ENCODE measurements at regions not wholly inside any gene's neighbourhood (a gene's known extent, or its start where the extent isn't known, plus 50 kb on each side); places are given as distances from the start of the nearest gene placed in this dataset.
"Not testable (repeated sequence)": the region's sequence is repeated elsewhere in the genome, so short reads cannot be mapped to it uniquely, and the experiment has no call there.

DNA sequence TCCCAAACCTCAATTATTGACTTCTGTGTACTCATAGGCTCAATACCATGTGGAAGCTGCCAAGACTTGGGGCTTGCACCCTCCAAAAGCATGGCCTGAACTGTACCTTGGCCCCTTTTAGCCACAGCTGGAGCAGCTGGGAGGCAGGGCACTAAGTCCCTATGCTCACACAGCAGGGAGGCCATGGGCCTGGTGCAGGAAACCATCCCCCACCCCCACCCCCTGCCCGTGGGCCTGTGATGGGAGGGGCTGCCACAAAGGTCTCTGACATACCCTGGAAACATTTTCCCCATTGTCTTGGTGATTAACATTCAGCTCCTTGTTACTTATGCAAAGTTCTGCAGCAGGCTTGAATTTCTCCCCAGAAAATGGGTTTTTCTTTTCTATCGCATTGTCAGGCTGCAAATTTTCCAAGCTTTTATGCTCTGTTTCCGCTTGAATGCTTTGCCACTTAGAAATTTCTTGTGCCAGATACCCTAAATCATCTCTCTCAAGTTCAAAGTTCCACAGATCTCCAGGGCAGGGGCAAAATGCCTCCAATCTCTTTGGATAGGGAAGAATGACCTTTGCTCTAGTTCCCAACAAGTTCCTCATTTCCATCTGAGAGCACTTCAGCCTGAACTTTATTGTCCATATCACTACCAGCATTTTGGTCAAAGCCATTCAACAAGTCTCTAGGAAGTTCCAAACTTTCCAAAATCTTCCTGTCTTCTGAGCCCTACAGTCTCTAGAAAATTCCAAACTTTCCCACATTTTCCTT, 141.8 kb downstream of the AHR start:
- H3K27ac Mint-ChIP-seq; H3K4me3 Mint-ChIP-seq; CTCF ChIA-PET; H3K27me3 Mint-ChIP-seq; intact Hi-C loops (cut with DNase I, micrococcal nuclease); POLR2A ChIA-PET; H3K36me3 Mint-ChIP-seq (ENCODE audit: low read depth); ATAC-seq; DNase-seq: not testable (repeated sequence)
- Mint-ChIP-seq H3K9me3 (ENCODE audit: low read depth) (peaks cover 13% of the 10 kb centered on the region), H3K4me1 (peaks cover 27% of the 10 kb centered on the region)

DNA sequence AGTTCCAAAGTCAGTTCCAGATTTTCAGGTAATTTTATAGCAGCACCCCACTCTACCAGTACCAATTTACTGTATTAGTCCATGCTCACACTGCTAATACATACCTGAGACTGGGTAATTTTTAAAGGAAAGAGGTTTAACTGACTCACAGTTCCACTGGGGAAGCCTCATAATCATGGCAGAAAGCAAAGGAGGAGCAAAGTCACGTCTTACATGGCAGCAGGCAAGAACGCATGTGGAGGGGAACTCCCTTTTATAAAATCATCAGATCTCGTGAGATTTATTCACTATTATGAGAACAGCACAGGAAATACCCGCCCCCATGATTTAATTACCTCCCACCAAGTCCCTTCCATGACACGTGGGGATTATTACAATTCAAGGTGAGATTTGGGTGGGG, 142.4 kb downstream of the AHR start:
- intact Hi-C loops (cut with DNase I, micrococcal nuclease): no loop called here
- POLR2A ChIA-PET: no interaction called here
- Mint-ChIP-seq H3K4me3 (no peak overlapping the region), H3K27ac (no peak overlapping the region), H3K36me3 (ENCODE audit: low read depth) (peaks cover 2% of the 10 kb centered on the region), H3K9me3 (ENCODE audit: low read depth) (peaks cover 13% of the 10 kb centered on the region), H3K4me1 (peaks cover 27% of the 10 kb centered on the region), H3K27me3 (peaks cover 4% of the 10 kb centered on the region)
- ATAC-seq (no peak), DNase-seq (no peak)
- CTCF ChIA-PET: no interaction called here

DNA sequence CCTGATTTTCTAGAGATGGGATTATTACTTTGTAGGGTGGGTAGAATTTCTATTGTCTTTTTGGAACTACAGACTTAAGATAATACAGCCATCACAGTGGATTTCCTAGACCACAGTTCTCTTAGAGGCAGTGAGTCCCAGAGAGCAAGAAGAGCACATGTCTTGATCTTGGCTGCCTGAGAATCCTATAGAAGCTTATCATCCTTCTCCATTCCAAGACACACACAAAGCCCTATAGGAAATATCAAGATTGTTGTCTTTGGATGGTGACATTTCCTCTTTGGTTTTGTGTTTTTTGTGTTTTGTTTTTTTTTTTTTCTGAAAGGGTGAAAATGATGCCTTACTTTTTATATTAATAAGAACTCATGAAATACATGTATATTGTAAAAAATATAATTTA, 143.1 kb downstream of the AHR start:
- ChIA-PET POLR2A (no interaction called here), CTCF (interaction anchor here (1.0 kb wide), 1 partner anchor 39 kb away, joined by 3 read pairs; no protein-coding TSS in a partner anchor)
- DNase-seq (no peak), ATAC-seq (no peak)
- H3K4me1 Mint-ChIP-seq: peaks cover 27% of the 10 kb centered on the region
- no peak overlapping the region for H3K4me3 Mint-ChIP-seq
- intact Hi-C loops (cut with DNase I, micrococcal nuclease): no loop called here
- H3K27me3 Mint-ChIP-seq: peaks cover 8% of the 10 kb centered on the region
- H3K27ac Mint-ChIP-seq: no peak overlapping the region
- H3K36me3 Mint-ChIP-seq (ENCODE audit: low read depth): peaks cover 2% of the 10 kb centered on the region
- peaks cover 15% of the 10 kb centered on the region for H3K9me3 Mint-ChIP-seq (ENCODE audit: low read depth)

DNA sequence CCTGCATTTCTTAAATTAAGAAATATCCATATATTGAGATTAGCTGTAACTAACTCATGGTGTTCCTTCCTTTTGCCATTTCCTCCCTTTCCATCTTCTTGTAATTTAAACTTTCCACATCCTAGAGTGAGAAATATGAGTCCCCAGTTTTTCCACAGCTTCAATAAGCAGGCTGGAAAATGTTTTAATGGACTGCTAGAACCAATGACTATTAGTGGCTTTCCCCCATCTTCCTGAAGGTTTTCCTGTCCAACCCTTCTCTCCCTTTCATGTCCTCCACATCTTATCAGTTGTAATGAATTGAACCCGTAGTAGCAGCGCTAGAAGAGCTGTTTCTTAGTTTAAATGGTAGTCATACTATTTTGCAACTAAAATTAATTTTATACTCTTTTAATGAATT, 145.7 kb downstream of the AHR start:
- ChIA-PET CTCF (interaction anchor here (0.7 to 1.0 kb wide), 2 partner anchors 20 to 87 kb away, joined by 3 to 4 read pairs; no protein-coding TSS in a partner anchor), POLR2A (no interaction called here)
- no peak for ATAC-seq
- Mint-ChIP-seq H3K27ac (no peak overlapping the region), H3K4me1 (peaks cover 16% of the 10 kb centered on the region), H3K36me3 (ENCODE audit: low read depth) (peaks cover 2% of the 10 kb centered on the region), H3K9me3 (ENCODE audit: low read depth) (peaks cover 26% of the 10 kb centered on the region), H3K4me3 (no peak overlapping the region), H3K27me3 (peaks cover 12% of the 10 kb centered on the region)
- no peak for DNase-seq
- intact Hi-C loops (cut with DNase I, micrococcal nuclease): no loop called here

DNA sequence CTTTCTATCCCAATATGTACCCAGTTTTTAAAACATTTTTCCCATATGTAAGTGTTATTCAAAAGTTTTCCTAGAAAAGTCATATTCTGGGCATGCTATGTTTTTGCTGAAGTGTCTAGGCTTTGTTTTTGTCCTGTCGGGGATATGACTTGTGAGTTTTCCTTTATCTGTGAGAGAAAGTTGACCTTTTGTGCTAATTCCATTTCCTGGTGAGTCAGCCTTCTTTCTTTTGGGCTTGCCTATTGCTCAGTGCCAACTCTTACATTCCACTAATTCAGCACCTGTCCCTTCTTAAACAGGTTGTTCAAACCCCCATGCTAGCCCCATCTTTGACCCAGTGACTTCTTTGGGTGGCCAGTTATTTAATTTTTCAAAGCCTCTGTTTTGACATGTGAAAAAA, 146.2 kb downstream of the AHR start:
- H3K4me1 Mint-ChIP-seq: peaks cover 12% of the 10 kb centered on the region
- no peak overlapping the region for H3K27ac Mint-ChIP-seq
- intact Hi-C loops (cut with DNase I, micrococcal nuclease): no loop called here
- H3K27me3 Mint-ChIP-seq: peaks cover 12% of the 10 kb centered on the region
- no peak overlapping the region for H3K4me3 Mint-ChIP-seq
- peaks cover 2% of the 10 kb centered on the region for H3K36me3 Mint-ChIP-seq (ENCODE audit: low read depth)
- ChIA-PET CTCF (interaction anchor here (0.9 kb wide), 1 partner anchor 38 kb away, joined by 3 read pairs; no protein-coding TSS in a partner anchor), POLR2A (no interaction called here)
- peaks cover 26% of the 10 kb centered on the region for H3K9me3 Mint-ChIP-seq (ENCODE audit: low read depth)
- DNase-seq: no peak
- no peak for ATAC-seq

DNA sequence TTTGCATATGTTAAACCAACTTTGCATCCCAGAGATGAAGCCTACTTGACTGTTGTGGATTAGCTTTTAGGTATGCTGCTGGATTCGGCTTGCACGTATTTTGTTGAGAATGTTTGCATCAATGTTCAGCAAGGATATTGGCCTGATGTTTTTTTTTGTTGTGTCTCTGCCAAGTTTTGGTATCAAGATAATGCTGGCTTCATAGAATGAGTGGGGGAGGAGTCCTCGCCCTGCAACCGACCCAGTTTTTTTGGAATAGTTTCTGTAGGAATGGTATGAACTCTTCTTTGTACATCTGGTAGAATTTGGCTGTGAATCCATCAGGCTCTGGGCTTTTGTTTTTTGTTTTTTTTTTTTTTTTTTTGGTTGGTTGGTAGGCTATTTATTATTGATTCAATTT, 147.9 kb downstream of the AHR start:
- H3K27ac Mint-ChIP-seq: no peak overlapping the region
- CTCF ChIA-PET: interaction anchor here (1.2 kb wide), 1 partner anchor 32 kb away, joined by 3 read pairs; no protein-coding TSS in a partner anchor
- ATAC-seq (no peak), DNase-seq (no peak)
- H3K9me3 Mint-ChIP-seq (ENCODE audit: low read depth): peaks cover 15% of the 10 kb centered on the region
- H3K27me3 Mint-ChIP-seq: peaks cover 12% of the 10 kb centered on the region
- H3K4me1 Mint-ChIP-seq: peaks cover 1% of the 10 kb centered on the region
- intact Hi-C loops (cut with DNase I, micrococcal nuclease): no loop called here
- no peaks in the 10 kb centered on the region for H3K36me3 Mint-ChIP-seq (ENCODE audit: low read depth)
- no peak overlapping the region for H3K4me3 Mint-ChIP-seq
- POLR2A ChIA-PET: interaction anchor here (0.6 kb wide), 1 partner anchor 10 kb away, joined by 4 read pairs; no protein-coding TSS in a partner anchor

DNA sequence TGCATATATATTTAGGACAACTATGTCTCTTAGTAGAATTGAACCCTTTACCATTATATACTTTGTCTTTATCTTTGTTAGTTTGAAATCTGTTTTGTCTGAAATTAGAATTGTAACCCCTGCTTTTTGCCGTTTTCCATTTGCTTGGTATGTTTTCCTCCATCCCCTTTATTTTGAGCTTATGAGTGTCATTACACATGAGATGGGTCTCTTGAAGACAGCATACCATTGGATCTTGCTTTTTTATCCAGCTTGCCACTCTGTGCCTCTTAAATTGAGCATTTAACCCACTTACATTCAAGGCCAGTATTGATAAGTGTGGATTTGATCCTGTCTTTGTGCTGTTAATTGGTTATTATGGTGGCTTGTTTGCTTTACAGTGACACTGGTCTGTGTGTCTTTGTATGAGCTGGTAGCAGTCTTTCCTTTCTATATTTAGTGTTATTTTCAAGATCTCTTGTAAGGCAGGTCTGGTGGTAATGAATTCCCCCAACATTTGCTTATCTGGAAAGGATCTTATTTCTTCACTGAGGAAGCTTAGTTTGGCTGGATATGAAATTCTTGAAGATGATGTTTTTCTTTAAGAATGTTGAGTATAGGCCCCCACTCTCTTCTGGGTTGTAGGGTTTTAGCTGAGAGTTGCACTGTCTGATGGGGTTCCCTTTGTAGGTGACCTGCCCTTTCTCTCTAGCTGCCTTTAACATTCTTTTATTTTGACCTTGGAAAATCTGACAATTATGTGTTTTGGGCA, 149.5 kb downstream of the AHR start:
- ChIA-PET POLR2A (no interaction called here), CTCF (interaction anchor here (0.6 to 0.8 kb wide), 2 partner anchors 12 to 15 kb away, joined by 3 to 5 read pairs; no protein-coding TSS in a partner anchor)
- peaks cover 12% of the 10 kb centered on the region for H3K27me3 Mint-ChIP-seq
- DNase-seq (no peak), ATAC-seq (no peak)
- intact Hi-C loops (cut with DNase I, micrococcal nuclease): no loop called here
- peaks cover 15% of the 10 kb centered on the region for H3K9me3 Mint-ChIP-seq (ENCODE audit: low read depth)
- no peak overlapping the region for H3K27ac Mint-ChIP-seq
- no peak overlapping the region for H3K4me3 Mint-ChIP-seq
- H3K36me3 Mint-ChIP-seq (ENCODE audit: low read depth): no peaks in the 10 kb centered on the region
- H3K4me1 Mint-ChIP-seq: no peaks in the 10 kb centered on the region

DNA sequence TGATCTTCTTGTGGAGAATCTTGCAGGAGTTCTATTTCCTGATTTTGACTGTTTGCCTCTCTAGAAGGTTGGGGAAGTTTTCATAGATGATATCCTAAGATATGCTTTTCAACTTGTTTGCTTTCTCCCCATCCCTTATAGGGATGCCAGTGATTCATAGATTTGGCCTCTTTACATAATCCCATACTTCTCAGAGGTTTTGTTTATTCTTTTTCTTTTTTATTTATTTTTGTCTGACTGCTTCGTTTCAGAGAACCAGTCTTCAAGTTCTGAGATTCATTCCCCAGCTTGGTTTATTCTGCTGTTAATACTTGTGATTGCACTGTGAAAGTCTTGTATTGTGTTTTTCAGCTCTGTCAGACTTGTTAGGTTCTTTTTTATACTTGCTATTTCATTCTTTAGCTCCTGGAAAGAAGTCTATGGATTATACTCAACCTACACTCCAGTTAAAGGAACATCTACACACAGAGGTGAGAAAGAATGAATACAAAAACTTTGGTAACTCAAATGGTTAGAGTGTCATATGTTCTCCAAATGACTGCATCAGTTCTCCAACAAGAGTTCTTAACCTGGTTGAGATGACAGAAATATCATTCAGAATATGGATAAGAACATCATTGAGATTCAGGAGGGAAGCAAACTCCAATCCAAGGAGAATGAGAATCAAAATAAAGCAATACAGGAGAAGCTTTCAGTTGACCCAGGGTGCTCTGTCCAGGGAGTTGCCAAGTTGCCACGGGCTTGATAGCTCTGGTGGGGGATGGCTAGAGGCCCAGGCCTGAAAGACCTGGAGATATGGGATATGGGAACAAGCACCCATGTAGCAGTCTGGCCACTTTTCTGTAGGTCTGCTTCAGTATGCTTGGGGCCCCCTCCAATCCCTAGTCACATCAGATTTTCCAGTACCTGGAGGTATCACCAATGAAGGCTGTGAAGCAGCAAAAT, 150.3 kb downstream of the AHR start:
- CTCF ChIA-PET: interaction anchor here (0.6 to 0.8 kb wide), 2 partner anchors 15 to 130 kb away, joined by 3 read pairs; no protein-coding TSS in a partner anchor
- intact Hi-C loops (cut with DNase I, micrococcal nuclease): no loop called here
- Mint-ChIP-seq H3K4me3 (no peak overlapping the region), H3K36me3 (ENCODE audit: low read depth) (no peaks in the 10 kb centered on the region), H3K4me1 (no peaks in the 10 kb centered on the region), H3K9me3 (ENCODE audit: low read depth) (peaks cover 15% of the 10 kb centered on the region), H3K27ac (no peak overlapping the region), H3K27me3 (peaks cover 9% of the 10 kb centered on the region)
- no peak for DNase-seq
- no peak for ATAC-seq
- POLR2A ChIA-PET: no interaction called here

DNA sequence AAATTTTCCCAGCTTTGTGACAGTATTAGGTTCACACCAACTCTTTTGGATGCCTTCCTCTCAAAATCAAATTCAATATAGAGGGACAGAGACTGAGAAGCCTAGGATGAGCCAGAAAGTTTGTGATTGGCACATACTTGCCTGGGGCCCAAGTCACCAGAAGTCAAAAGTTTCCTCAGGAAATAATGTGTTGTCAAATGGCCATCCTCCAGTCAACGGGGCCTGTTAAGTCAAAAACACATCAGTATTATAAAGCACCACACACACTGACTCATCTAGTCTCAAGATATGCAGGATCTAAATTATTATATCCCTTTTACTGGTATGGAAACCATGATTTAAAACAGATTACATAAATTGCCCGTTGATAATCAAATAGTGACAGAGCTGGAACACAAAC, 158.1 kb downstream of the AHR start:
- intact Hi-C loops (cut with DNase I, micrococcal nuclease): no loop called here
- H3K9me3 Mint-ChIP-seq (ENCODE audit: low read depth): peaks cover 13% of the 10 kb centered on the region
- CTCF ChIA-PET: no interaction called here
- DNase-seq (no peak), ATAC-seq (no peak)
- H3K27ac Mint-ChIP-seq: no peak overlapping the region
- H3K36me3 Mint-ChIP-seq (ENCODE audit: low read depth): no peaks in the 10 kb centered on the region
- POLR2A ChIA-PET: no interaction called here
- H3K27me3 Mint-ChIP-seq: no peaks in the 10 kb centered on the region
- no peaks in the 10 kb centered on the region for H3K4me1 Mint-ChIP-seq
- no peak overlapping the region for H3K4me3 Mint-ChIP-seq

DNA sequence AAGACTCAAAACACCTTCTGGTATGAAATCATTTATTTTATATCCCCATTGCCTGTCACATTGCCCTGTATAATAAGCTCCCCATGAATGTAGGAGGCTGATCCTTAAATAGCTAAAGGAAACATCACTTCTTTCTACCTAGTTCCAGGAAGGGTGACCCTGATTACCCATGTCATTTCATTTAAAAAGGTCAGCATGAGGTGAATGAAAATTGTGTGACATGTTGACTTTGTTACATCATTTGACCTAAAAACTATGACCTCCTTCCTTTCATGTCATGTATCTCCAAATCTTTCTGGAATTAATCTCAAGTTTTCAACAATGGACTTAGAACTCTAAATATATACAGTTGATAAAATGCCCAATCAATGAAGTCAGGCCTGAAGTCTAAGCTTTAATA, 161.5 kb downstream of the AHR start:
- Mint-ChIP-seq H3K4me1 (peaks cover 7% of the 10 kb centered on the region), H3K9me3 (ENCODE audit: low read depth) (peaks cover 9% of the 10 kb centered on the region), H3K27me3 (no peaks in the 10 kb centered on the region), H3K27ac (no peak overlapping the region), H3K4me3 (no peak overlapping the region), H3K36me3 (ENCODE audit: low read depth) (no peaks in the 10 kb centered on the region)
- POLR2A ChIA-PET: no interaction called here
- ATAC-seq: no peak
- intact Hi-C loops (cut with DNase I, micrococcal nuclease): no loop called here
- CTCF ChIA-PET: interaction anchor here (0.7 to 1.5 kb wide), 2 partner anchors 12 to 24 kb away, joined by 5 to 7 read pairs; no protein-coding TSS in a partner anchor
- no peak for DNase-seq

DNA sequence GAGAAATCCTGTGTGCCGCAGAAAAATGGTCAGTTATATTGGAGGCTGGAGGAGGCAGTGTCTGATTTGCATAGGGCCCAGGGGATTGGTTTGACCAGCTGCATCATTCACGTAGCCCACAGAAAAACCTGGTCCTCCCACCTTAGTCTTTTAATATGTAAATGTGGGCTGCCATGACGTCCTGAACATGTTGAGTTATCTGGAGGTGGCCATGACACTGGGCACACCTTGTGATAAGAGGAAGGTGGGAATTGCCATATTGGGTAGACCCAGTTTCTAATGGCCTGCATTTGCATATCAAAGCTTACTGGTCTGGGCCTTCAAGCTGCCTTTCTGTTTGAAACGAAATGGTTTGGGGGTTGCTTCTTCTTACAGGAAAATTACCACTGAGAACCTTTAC, 162.2 kb downstream of the AHR start:
- ATAC-seq (no peak), DNase-seq (no peak)
- peaks cover 7% of the 10 kb centered on the region for H3K4me1 Mint-ChIP-seq
- CTCF ChIA-PET: interaction anchor here (0.6 kb wide), 1 partner anchor 477 kb away, joined by 3 read pairs; no protein-coding TSS in a partner anchor
- no peak overlapping the region for H3K27ac Mint-ChIP-seq
- H3K9me3 Mint-ChIP-seq (ENCODE audit: low read depth): peaks cover 9% of the 10 kb centered on the region
- intact Hi-C loops (cut with DNase I, micrococcal nuclease): no loop called here
- no peaks in the 10 kb centered on the region for H3K27me3 Mint-ChIP-seq
- H3K4me3 Mint-ChIP-seq: no peak overlapping the region
- H3K36me3 Mint-ChIP-seq (ENCODE audit: low read depth): no peaks in the 10 kb centered on the region
- POLR2A ChIA-PET: no interaction called here
